Activated naive CD4-positive, alpha-beta T cell treated with anti-CD3 and anti-CD28 coated beads, Interleukin-2, amount 50 U/mL, for 16 hours (primary cell): ENCODE measurements at regions not wholly inside any gene's neighbourhood (a gene's known extent, or its start where the extent isn't known, plus 50 kb on each side); places are given as distances from the start of the nearest gene placed in this dataset.
"Not testable (repeated sequence)": the region's sequence is repeated elsewhere in the genome, so short reads cannot be mapped to it uniquely, and the experiment has no call there.

Experiments
- DNase-seq: peaks from one replicate; pipeline ENCODE4 v3.0.0-alpha.2; 2020

DNA sequence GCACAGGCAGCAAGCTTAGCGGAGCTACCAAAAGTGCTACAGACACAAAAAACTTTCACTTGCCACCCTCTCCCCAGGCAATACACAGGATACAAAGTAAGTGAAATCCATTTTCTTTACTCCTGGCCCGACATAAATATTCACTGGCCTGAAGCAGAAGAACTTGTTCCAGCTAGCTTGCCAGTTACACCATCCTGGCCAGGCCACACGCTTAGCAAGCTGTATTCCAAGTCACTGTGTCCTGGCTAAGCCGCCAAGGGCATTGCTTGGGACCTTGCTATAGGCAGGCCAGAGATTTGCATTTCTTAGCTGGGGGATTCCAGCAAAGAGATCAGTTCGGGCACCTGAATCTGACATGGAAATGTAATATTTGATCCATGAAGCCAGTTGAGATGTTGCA is 71.0 kb upstream of the SLC1A3 start:
- DNase-seq, result no peak

DNA sequence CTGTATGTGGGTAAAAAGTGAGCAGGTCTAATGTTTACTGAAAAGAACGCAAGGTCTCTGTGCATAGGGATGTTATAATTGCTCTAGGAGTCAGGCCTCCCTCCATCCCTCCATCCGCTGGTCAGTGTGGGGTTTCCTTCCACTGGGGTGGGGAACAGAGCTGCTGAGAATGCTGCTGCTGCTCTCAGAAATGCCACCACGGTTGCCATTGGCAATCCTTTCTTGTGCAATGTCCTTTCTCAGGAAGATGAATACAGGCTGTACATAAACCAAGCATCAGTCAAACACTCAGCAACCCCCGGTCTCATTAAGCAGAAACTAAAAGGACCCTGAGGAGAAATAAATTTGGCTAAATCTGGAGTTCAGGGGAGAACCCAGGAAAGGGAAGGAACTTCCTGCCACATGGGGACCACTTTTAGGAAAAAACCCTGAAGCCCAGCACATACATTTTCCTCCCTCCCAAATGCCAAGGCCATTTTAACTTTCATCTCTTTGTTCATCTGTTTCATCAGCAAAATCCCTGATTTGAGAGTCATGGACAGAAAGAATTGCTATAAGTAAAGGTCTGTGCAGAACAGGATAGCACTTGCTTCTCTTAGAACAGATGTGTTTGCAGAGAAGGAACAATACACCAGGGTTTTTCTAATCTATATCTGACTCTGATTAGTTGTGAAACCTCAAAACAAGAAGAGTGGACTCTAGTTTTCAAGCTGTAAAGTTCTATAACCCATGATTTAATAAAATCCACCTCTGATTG is 70.4 kb upstream of the SLC1A3 start:
- DNase-seq, result no peak

DNA sequence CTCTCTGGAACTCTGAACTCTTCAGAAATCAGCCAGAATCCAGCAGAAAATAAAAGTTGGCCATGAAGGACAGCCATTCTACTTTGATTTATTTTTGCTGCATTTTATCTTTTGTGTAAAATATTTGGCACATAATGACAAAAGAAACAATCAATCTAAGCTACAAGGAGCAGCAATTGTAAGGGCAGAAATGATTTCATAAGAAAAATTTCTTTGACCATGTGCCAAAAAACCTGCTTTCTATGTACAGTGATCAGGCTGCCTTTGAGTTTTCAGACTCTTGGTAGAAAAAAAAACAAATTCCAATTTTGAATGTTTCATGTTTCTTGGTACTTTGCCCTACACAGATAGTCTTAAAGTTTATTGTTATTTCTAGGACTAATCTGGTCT is 69.8 kb upstream of the SLC1A3 start:
- DNase-seq, result no peak

DNA sequence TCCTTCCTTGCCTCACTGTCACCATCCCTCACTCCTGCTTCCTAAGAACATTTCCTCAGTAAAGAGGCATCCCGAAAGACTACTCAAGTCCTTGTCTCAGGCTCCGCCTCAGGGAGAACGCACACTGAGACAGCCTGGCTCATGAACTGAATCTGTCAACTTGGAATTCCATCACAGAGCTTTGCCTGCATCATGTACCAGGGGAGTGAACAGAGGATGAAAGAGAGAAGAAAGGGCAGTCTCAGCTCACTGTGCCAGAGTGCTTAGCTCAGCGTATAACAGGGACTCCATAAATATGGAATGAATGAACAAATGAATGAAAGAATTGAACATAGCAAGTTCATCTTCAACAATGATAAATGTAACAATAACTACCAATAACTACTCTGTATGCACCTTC is 68.7 kb upstream of the SLC1A3 start:
- no peak for DNase-seq

DNA sequence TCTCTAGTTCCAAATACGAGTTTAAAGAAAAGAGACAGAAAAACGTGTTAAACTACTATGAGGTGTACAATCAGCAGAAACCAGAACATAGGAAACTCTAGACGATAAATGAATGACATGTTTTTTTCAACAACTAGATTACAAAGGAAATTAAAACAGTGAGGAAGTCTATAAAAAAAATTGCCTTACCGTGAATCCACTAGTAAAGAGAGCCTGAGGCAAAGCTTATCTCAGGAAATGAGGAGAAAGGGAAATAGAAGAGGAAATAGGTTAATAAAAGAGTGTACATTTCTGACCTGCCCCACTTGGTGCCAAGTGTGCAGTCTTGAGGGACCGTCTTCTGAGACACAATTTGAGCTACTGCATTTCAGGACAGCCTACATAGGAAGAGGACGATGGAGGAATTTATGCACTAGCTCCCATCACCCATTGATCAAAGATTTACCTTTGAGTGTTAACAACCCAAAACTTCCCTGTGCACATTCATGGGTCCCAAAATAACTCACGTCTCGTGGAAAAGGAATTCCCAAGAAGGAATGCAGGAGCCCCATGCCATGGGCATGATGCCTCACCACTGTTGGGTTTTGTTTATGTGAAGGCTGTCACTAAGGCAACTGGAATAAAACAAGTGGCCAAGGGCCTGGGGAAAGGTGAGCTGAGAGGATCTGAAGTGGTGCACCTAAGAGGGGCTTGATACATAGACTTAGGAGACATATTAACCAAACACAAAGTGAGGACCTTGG is 53.6 kb upstream of the SLC1A3 start:
- no peak for DNase-seq

DNA sequence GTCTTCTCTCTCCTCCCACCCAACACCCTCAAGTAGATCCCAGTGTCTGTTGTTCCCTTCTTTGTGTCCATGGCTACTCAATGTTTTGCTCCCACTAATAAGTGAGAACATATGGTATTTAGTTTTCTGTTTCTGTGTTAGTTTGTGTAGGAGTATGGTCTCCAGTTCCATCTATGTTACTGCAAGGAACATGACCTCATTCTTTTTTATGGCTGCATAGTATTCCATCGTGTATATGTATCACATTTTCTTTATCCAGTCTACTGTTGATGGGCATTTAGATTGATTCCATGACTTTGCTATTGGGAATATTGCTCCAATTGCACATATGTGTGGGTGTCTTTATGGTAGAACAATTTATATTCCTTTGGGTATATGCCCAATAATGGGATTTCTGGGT is 51.4 kb upstream of the SLC1A3 start:
- not testable (repeated sequence) for DNase-seq
